Mesodermal cell (in vitro differentiated cells): ENCODE measurements at regions not wholly inside any gene's neighbourhood (a gene's known extent, or its start where the extent isn't known, plus 50 kb on each side); places are given as distances from the start of the nearest gene placed in this dataset.

Experiments used
- H3K27ac ChIP-seq: 2 replicates; pipeline ENCODE4 v1.7.0; 2013; ENCODE audit warnings: mild to moderate bottlenecking, low read depth, low read length, moderate library complexity; ENCODE audit not compliant: severe bottlenecking
- H3K36me3 ChIP-seq: 2 replicates; pipeline ENCODE4 v1.7.1; 2013; ENCODE audit warnings: mild to moderate bottlenecking, low read length, moderate library complexity; ENCODE audit not compliant: control insufficient read depth, insufficient read depth
- H3K4me1 ChIP-seq: one replicate; pipeline ENCODE4 v1.7.1; 2013; ENCODE audit warnings: mild to moderate bottlenecking, low read length; ENCODE audit not compliant: insufficient read depth, control insufficient read depth, poor library complexity, severe bottlenecking
- H3K4me3 ChIP-seq: 2 replicates; pipeline ENCODE4 v1.7.0; 2013; ENCODE audit warnings: low read length, control low read depth, mild to moderate bottlenecking; ENCODE audit not compliant: insufficient read depth, poor library complexity, severe bottlenecking; ENCODE audit errors: extremely low read depth
- H3K9me3 ChIP-seq: 2 replicates; pipeline ENCODE4 v1.7.1; 2013; ENCODE audit warnings: mild to moderate bottlenecking, low read length, moderate library complexity; ENCODE audit not compliant: control insufficient read depth
- WGBS, 2 experiments: methylation state at CpG; one replicate each; pipeline ENCODE4 v1.1.5; 2013; ENCODE audit warnings: missing lambda C conversion rate in 2 of 2; ENCODE audit not compliant: insufficient coverage in 2 of 2; 5-methylcytosine and 5-hydroxymethylcytosine counted together

- H3K9me3 ChIP-seq, result no peaks in the 10 kb centered on the region
- no peaks in the 10 kb centered on the region for H3K36me3 ChIP-seq
- H3K27ac ChIP-seq, result no peak overlapping the region
- H3K4me1 ChIP-seq, result no peaks in the 10 kb centered on the region
- 0 to 1% methylated on average over 17 to 19 of the region's 33 CpGs for WGBS, 2 experiments
- peak overlapping the region; percentile 33 for H3K4me3 ChIP-seq
Observed at GRCh38 chr6:28809947-28810658, 113.7 kb downstream of the TRIM27 start.

GRCh38 chr6:28810659-28811053 is 113.1 kb downstream of the TRIM27 start:
- 3 to 6% methylated on average over 14 of the region's 14 CpGs for WGBS, 2 experiments
- Histone ChIP-seq H3K9me3 (no peaks in the 10 kb centered on the region), H3K4me3 (peak overlapping the region; percentile 33), H3K36me3 (no peaks in the 10 kb centered on the region), H3K27ac (no peak overlapping the region), H3K4me1 (no peaks in the 10 kb centered on the region)

- WGBS, 2 experiments, result 0 to 10% methylated on average over 2 of the region's 7 CpGs
- H3K27ac ChIP-seq, result no peak overlapping the region
- H3K9me3 ChIP-seq, result no peaks in the 10 kb centered on the region
- no peak overlapping the region for H3K4me3 ChIP-seq
- no peaks in the 10 kb centered on the region for H3K36me3 ChIP-seq
- no peaks in the 10 kb centered on the region for H3K4me1 ChIP-seq
Observed at GRCh38 chr6:28811873-28812272, 111.9 kb downstream of the TRIM27 start.

- WGBS, 2 experiments, result 5 to 11% methylated on average over 21 to 28 of the region's 29 CpGs
- Histone ChIP-seq H3K4me1 (no peaks in the 10 kb centered on the region), H3K36me3 (no peaks in the 10 kb centered on the region), H3K4me3 (peak overlapping the region; percentile 44), H3K27ac (no peak overlapping the region), H3K9me3 (no peaks in the 10 kb centered on the region)
Observed at GRCh38 chr6:28812778-28813569, 110.8 kb downstream of the TRIM27 start.

- WGBS, 2 experiments, result 1 to 2% methylated on average over 38 to 44 of the region's 49 CpGs
Observed at GRCh38 chr6:28814032-28814976, 109.5 kb downstream of the TRIM27 start.

GRCh38 chr6:28816339-28816908 is 107.4 kb downstream of the TRIM27 start:
- Histone ChIP-seq H3K4me1 (no peaks in the 10 kb centered on the region), H3K9me3 (no peaks in the 10 kb centered on the region), H3K27ac (no peak overlapping the region), H3K4me3 (peak overlapping the region; percentile 25), H3K36me3 (no peaks in the 10 kb centered on the region)
- 45 to 63% methylated on average over 8 to 14 of the region's 15 CpGs for WGBS, 2 experiments

More at GRCh38 chr6:28814032-28814976, 109.5 kb downstream of the TRIM27 start:
- H3K36me3 ChIP-seq, result no peaks in the 10 kb centered on the region
- H3K27ac ChIP-seq, result no peak overlapping the region
- H3K4me3 ChIP-seq, result peak overlapping the region; percentile 44
- H3K9me3 ChIP-seq, result no peaks in the 10 kb centered on the region
- H3K4me1 ChIP-seq, result no peaks in the 10 kb centered on the region

- Histone ChIP-seq H3K9me3 (no peaks in the 10 kb centered on the region), H3K27ac (no peak overlapping the region), H3K36me3 (no peaks in the 10 kb centered on the region), H3K4me1 (no peaks in the 10 kb centered on the region), H3K4me3 (peak overlapping the region; percentile 25)
- 6 to 16% methylated on average over 8 to 18 of the region's 27 CpGs for WGBS, 2 experiments
Observed at GRCh38 chr6:28816909-28817807, 106.6 kb downstream of the TRIM27 start.

- H3K4me3 ChIP-seq, result peak overlapping the region; percentile 9
Observed at GRCh38 chr6:28817808-28818145, 106.0 kb downstream of the TRIM27 start.

GRCh38 chr6:28824793-28825731 is 98.7 kb downstream of the TRIM27 start:
- Histone ChIP-seq H3K4me3 (peak overlapping the region; percentile 22), H3K36me3 (no peaks in the 10 kb centered on the region), H3K27ac (no peak overlapping the region), H3K4me1 (peaks cover 5% of the 10 kb centered on the region), H3K9me3 (no peaks in the 10 kb centered on the region)
- 1 to 2% methylated on average over 24 to 33 of the region's 34 CpGs for WGBS, 2 experiments

More at GRCh38 chr6:28817808-28818145, 106.0 kb downstream of the TRIM27 start:
- Histone ChIP-seq H3K36me3 (no peaks in the 10 kb centered on the region), H3K9me3 (no peaks in the 10 kb centered on the region), H3K27ac (no peak overlapping the region), H3K4me1 (no peaks in the 10 kb centered on the region)
- 8 to 13% methylated on average over 4 to 7 of the region's 7 CpGs for whole genome bisulfite sequencing, 2 experiments
